HepG2 (cell line): ENCODE measurements at regions not wholly inside any gene's neighbourhood (a gene's known extent, or its start where the extent isn't known, plus 50 kb on each side); places are given as distances from the start of the nearest gene placed in this dataset.

ENCODE experiments used
- ATAC-seq: fragments of 200-7000 bp; cut with Tn5 transposase; 3 replicates; pipeline ENCODE4 v1.9.1; 2020; ENCODE audit warnings: mild to moderate bottlenecking, moderate library complexity
- BruUV-seq: library from RNA; stranded (reverse); fragments of 400-500 nt; replicated peaks from 2 replicates; lab custom pipeline; 2021; lab: Mats Ljungman, UMichigan
- CTCF ChIA-PET: fragments of 300-600 bp; formaldehyde crosslinking; extraction: SDS; loops from one replicate; lab custom pipeline; 2021; ENCODE audit warnings: low total read pairs, inconsistent platforms, low intra/inter-chr PET ratio; lab: Yijun Ruan, JAX
- POLR2A ChIA-PET: fragments of 350-600 bp; sonication (Branson Sonifier 250); formaldehyde crosslinking; loops from one replicate; lab custom pipeline; 2020; ENCODE audit warnings: antibody characterized with exemption, inconsistent platforms; lab: Yijun Ruan, JAX
- DNase-seq: peaks from one replicate; pipeline ENCODE4 v3.0.0-alpha.2; 2015; ENCODE audit warnings: low spot score
- FAIRE-seq: peaks from 3 replicates; lab custom pipeline; 2011; peaks lifted over from hg19 to GRCh38; lab: Jason Lieb, UNC
- H2AFZ ChIP-seq: one replicate; pipeline ENCODE4 v1.6.1; 2011; ENCODE audit warnings: low read length, inconsistent platforms
- H3K27ac ChIP-seq: fragments of 300-600 bp; 3 replicates; pipeline ENCODE4 v1.8.0; 2011; ENCODE audit warnings: mixed run types, mild to moderate bottlenecking, mixed read lengths, low read length, inconsistent platforms; ENCODE audit not compliant: insufficient read depth; ENCODE audit errors: extremely low read length
- H3K27me3 ChIP-seq, 2 experiments: fragments of 200-600 bp in 1 of 2; 2 replicates in 1 of 2; 3 replicates in 1 of 2; pipeline versions ENCODE4 v1.6.0 to v1.8.0; 2011; ENCODE audit warnings: low read length in 2 of 2, mild to moderate bottlenecking in 2 of 2, moderate library complexity in 2 of 2, inconsistent platforms in 1 of 2; ENCODE audit not compliant: insufficient read depth in 2 of 2, control insufficient read depth in 1 of 2
- H3K36me3 ChIP-seq, 2 experiments: fragments of 200-600 bp in 1 of 2; replicated peaks in 1 of 2; 2 replicates in 1 of 2; 3 replicates in 1 of 2; pipeline versions ENCODE4 v1.5.1 to v1.8.0; 2011; ENCODE audit warnings: low read length in 2 of 2, inconsistent platforms in 1 of 2; ENCODE audit not compliant: insufficient read depth in 2 of 2, control insufficient read depth in 1 of 2
- H3K4me1 ChIP-seq: 2 replicates; pipeline ENCODE4 v1.5.1; 2012; ENCODE audit warnings: low read length, inconsistent platforms; ENCODE audit not compliant: insufficient read depth
- H3K4me2 ChIP-seq: 2 replicates; pipeline ENCODE4 v1.6.0; 2011; ENCODE audit warnings: low read depth, low read length, inconsistent platforms
- H3K4me3 ChIP-seq, 3 experiments: fragments of 200-600 bp in 1 of 3; sonication (generic), shearing (Covaris generic) in 1 of 3; replicated peaks in 1 of 3; 2 replicates each; pipeline ENCODE4 v1.5.1; 2011 to 2016; ENCODE audit warnings: low read length in 3 of 3, inconsistent platforms in 2 of 3, low read depth in 2 of 3, mild to moderate bottlenecking in 2 of 3, control low read depth in 1 of 3, mixed read lengths in 1 of 3; ENCODE audit not compliant: insufficient read depth in 1 of 3
- H3K79me2 ChIP-seq: one replicate; pipeline ENCODE4 v1.6.1; 2011; ENCODE audit warnings: low read length, inconsistent platforms; ENCODE audit not compliant: insufficient read depth
- H3K9ac ChIP-seq: 2 replicates; pipeline ENCODE4 v1.6.0; 2011; ENCODE audit warnings: mild to moderate bottlenecking, low read depth, low read length, inconsistent platforms; ENCODE audit not compliant: insufficient read depth
- H3K9me3 ChIP-seq: 2 replicates; pipeline ENCODE4 v1.5.1; 2012; ENCODE audit warnings: mild to moderate bottlenecking, low read length
- H4K20me1 ChIP-seq: 2 replicates; pipeline ENCODE4 v1.6.0; 2011; ENCODE audit warnings: inconsistent platforms, mild to moderate bottlenecking, low read length, moderate library complexity; ENCODE audit not compliant: insufficient read depth
- PRMT3 ChIP-seq: sonication (generic); formaldehyde crosslinking; IDR thresholded peaks from 2 replicates; pipeline ENCODE4 v1.8.1; 2022; ENCODE audit warnings: low read depth, mild to moderate bottlenecking, moderate library complexity, missing genetic modification reagents, borderline replicate concordance
- ZHX2 ChIP-seq, 2 experiments: sonication (generic) in 1 of 2; formaldehyde crosslinking in 1 of 2; IDR thresholded peaks; 2 replicates each; pipeline versions ENCODE4 v1.6.1 to v1.9.0; 2014 to 2022; ENCODE audit warnings: antibody characterized with exemption in 1 of 2, borderline replicate concordance in 1 of 2, inconsistent platforms in 1 of 2, low read depth in 1 of 2, missing genetic modification reagents in 1 of 2
- ZNF329 ChIP-seq: sonication (generic); formaldehyde crosslinking; IDR thresholded peaks from 2 replicates; pipeline ENCODE4 v1.9.0; 2021; ENCODE audit warnings: low read depth, mild to moderate bottlenecking, missing genetic modification reagents
- ZNF441 ChIP-seq: sonication (generic); formaldehyde crosslinking; IDR thresholded peaks from 2 replicates; pipeline ENCODE4 v1.7.0; 2021; ENCODE audit warnings: missing genetic modification reagents, borderline replicate concordance
- ZNF543 ChIP-seq: sonication (generic); formaldehyde crosslinking; IDR thresholded peaks from 2 replicates; pipeline ENCODE4 v1.4.0; 2020; ENCODE audit warnings: mild to moderate bottlenecking, missing genetic modification reagents
- ZNF780A ChIP-seq: sonication (generic); formaldehyde crosslinking; IDR thresholded peaks from 2 replicates; pipeline ENCODE4 v1.8.0; 2022; ENCODE audit warnings: mild to moderate bottlenecking, missing genetic modification reagents, moderate library complexity
- WGBS: methylation state at CpG from one replicate; pipeline ENCODE4 v1.1.6; 2017; ENCODE audit warnings: low lambda C conversion rate; 5-methylcytosine and 5-hydroxymethylcytosine counted together
- in situ Hi-C: cut with HindIII; loops from 2 replicates; pipeline ENCODE4 v1.10.0; 2017; ENCODE audit warnings: low pct_unique_long_range_greater_than_20kb; ENCODE audit not compliant: extremely low pct_ligation_motif_present
- intact Hi-C: fragments of 100-400 bp; cut with micrococcal nuclease; formaldehyde crosslinking; loops from one replicate; pipeline ENCODE4 v1.10.0; 2022; ENCODE audit not compliant: unreplicated experiment

GRCh38 chr10:2616215-2616614 lies 451.1 kb upstream of the PFKP start (continued):
- no peak for TF ChIP-seq ZNF329 (CRISPR knock-in tag)

GRCh38 chr10:2611603-2612002 lies 455.7 kb upstream of the PFKP start:
- Histone ChIP-seq H3K27me3 (0 out of 5 replicates have a peak, but pooled peaks cover 0 to 3% of the 10 kb centered on the region in 2 experiments), H3K9me3 (no peaks in the 10 kb centered on the region), H3K4me2 (no peak overlapping the region), H3K4me1 (no peaks in the 10 kb centered on the region), H3K4me3 (no peak overlapping the region), H2AFZ (no peak overlapping the region), H4K20me1 (no peaks in the 10 kb centered on the region), H3K27ac (no peak overlapping the region), H3K9ac (no peak overlapping the region), H3K79me2 (no peaks in the 10 kb centered on the region), H3K36me3 (no peaks in the 10 kb centered on the region)
- ATAC-seq (no peak), FAIRE-seq (no peak), DNase-seq (no peak)
- intact Hi-C loops = no loop called here
- BruUV-seq = no TSS peak
- POLR2A ChIA-PET = no interaction called here
- in situ Hi-C loops = no loop called here
- no peak for TF ChIP-seq ZHX2 (IDR thresholded peaks at IDR 0.05; ENCODE audit: low read depth)
- TF ChIP-seq ZHX2 (CRISPR knock-in tag; IDR thresholded peaks at IDR 0.05; ENCODE audit: borderline replicate concordance) = no peak
- TF ChIP-seq PRMT3 (CRISPR knock-in tag) = no peak
- TF ChIP-seq ZNF780A (CRISPR knock-in tag) = no peak
- no peak for TF ChIP-seq ZNF441 (CRISPR knock-in tag)
- TF ChIP-seq ZNF543 = no peak
- CTCF ChIA-PET = no interaction called here
- 2% methylated on average over 4 of the region's 4 CpGs for WGBS
